ENCODE measurements at regions not wholly inside any gene's neighbourhood (a gene's known extent, or its start where the extent isn't known, plus 50 kb on each side); places are given as distances from the start of the nearest gene placed in this dataset.
"Not testable (repeated sequence)": the region's sequence is repeated elsewhere in the genome, so short reads cannot be mapped to it uniquely, and the experiment has no call there.

- no peak for DNase-seq
Observed at GRCh38 chr6:19714434-19715166, 122.6 kb upstream of the ID4 start.

GRCh38 chr6:19715167-19715551 lies 122.0 kb upstream of the ID4 start:
- no peak for DNase-seq

GRCh38 chr6:19719691-19720128 lies 117.5 kb upstream of the ID4 start:
- DNase-seq: no peak

- DNase-seq: no peak
Observed at GRCh38 chr6:19721766-19722377, 115.3 kb upstream of the ID4 start.

- DNase-seq: no peak
Observed at GRCh38 chr6:19722999-19723398, 114.2 kb upstream of the ID4 start.

- DNase-seq: no peak
Observed at GRCh38 chr6:19723545-19723944, 113.6 kb upstream of the ID4 start.

GRCh38 chr6:19725436-19725835 lies 111.7 kb upstream of the ID4 start:
- DNase-seq: not testable (repeated sequence)

GRCh38 chr6:19731282-19731681 lies 105.9 kb upstream of the ID4 start:
- DNase-seq: no peak

- DNase-seq: no peak
Observed at GRCh38 chr6:19734061-19734460, 103.1 kb upstream of the ID4 start.

- DNase-seq: no peak
Observed at GRCh38 chr6:19734519-19734918, 102.7 kb upstream of the ID4 start.

GRCh38 chr6:19736066-19736465 lies 101.1 kb upstream of the ID4 start:
- no peak for DNase-seq

GRCh38 chr6:19738010-19738409 lies 99.2 kb upstream of the ID4 start:
- no peak for DNase-seq

GRCh38 chr6:19749722-19750121 lies 87.4 kb upstream of the ID4 start:
- no peak for DNase-seq

- no peak for DNase-seq
Observed at GRCh38 chr6:19752746-19753145, 84.4 kb upstream of the ID4 start.

GRCh38 chr6:19753826-19754225 lies 83.3 kb upstream of the ID4 start:
- no peak for DNase-seq

GRCh38 chr6:19754686-19755085 lies 82.5 kb upstream of the ID4 start:
- DNase-seq: no peak

GRCh38 chr6:19755181-19755580 lies 82.0 kb upstream of the ID4 start:
- DNase-seq: no peak

- DNase-seq: no peak
Observed at GRCh38 chr6:19757036-19757435, 80.1 kb upstream of the ID4 start.

GRCh38 chr6:19759117-19759880 lies 77.9 kb upstream of the ID4 start:
- DNase-seq: no peak

- no peak for DNase-seq
Observed at GRCh38 chr6:19761121-19761520, 76.0 kb upstream of the ID4 start.

- no peak for DNase-seq
Observed at GRCh38 chr6:19771753-19772336, 65.3 kb upstream of the ID4 start.

GRCh38 chr6:19772891-19773290 lies 64.3 kb upstream of the ID4 start:
- DNase-seq: no peak

- DNase-seq: no peak
Observed at GRCh38 chr6:19781269-19781668, 55.9 kb upstream of the ID4 start.

GRCh38 chr6:19782588-19782987 lies 54.6 kb upstream of the ID4 start:
- DNase-seq: no peak

Measured in activated naive CD4-positive, alpha-beta T cell treated with anti-CD3 and anti-CD28 coated beads, Interleukin-2, amount 50 U/mL, for 16 hours (primary cell).